HL-60 (cell line): ENCODE measurements at regions not wholly inside any gene's neighbourhood (a gene's known extent, or its start where the extent isn't known, plus 50 kb on each side); places are given as distances from the start of the nearest gene placed in this dataset.
"Not testable (repeated sequence)": the region's sequence is repeated elsewhere in the genome, so short reads cannot be mapped to it uniquely, and the experiment has no call there.

Experiments used
- DNase-seq, 2 experiments: peaks; one replicate each; pipeline ENCODE4 v3.0.0-alpha.2; 2010 to 2020; ENCODE audit warnings: low read depth in 1 of 2, low spot score in 1 of 2
- H3K27ac ChIP-seq: fragments of 250-450 bp; sonication (Bioruptor Pico); replicated peaks from 2 replicates; pipeline ENCODE4 v1.5.1; 2020; ENCODE audit warnings: mild to moderate bottlenecking, moderate library complexity
- H3K27me3 ChIP-seq: fragments of 250-450 bp; sonication (Bioruptor Pico); 2 replicates; pipeline ENCODE4 v1.5.1; 2021; ENCODE audit warnings: mild to moderate bottlenecking, moderate library complexity; ENCODE audit not compliant: insufficient read depth, poor library complexity, severe bottlenecking
- H3K4me3 ChIP-seq: replicated peaks from 2 replicates; pipeline ENCODE4 v1.5.1; 2011; ENCODE audit warnings: mild to moderate bottlenecking, control low read depth, low read length; ENCODE audit not compliant: insufficient read depth
- CTCF ChIP-seq: IDR thresholded peaks from one replicate; pipeline ENCODE4 v1.5.1; 2011; ENCODE audit warnings: low read length, control low read depth, inconsistent platforms; ENCODE audit not compliant: insufficient read depth
- GABPA ChIP-seq: IDR thresholded peaks from 2 replicates; pipeline ENCODE4 v1.6.1; 2012; ENCODE audit warnings: low read depth
- POLR2AphosphoS5 ChIP-seq: IDR thresholded peaks from 2 replicates; pipeline ENCODE4 v1.6.1; 2012; ENCODE audit warnings: low read depth
- REST ChIP-seq: IDR thresholded peaks from 2 replicates; pipeline ENCODE4 v1.6.1; 2012; ENCODE audit warnings: low read depth; ENCODE audit not compliant: insufficient replicate concordance
- SPI1 ChIP-seq: IDR thresholded peaks from 2 replicates; pipeline ENCODE4 v1.6.1; 2012; ENCODE audit warnings: low read depth, mild to moderate bottlenecking, borderline replicate concordance

GRCh38 chr17:31678431-31678830 lies 180.6 kb downstream of the COPRS start:
- peak; percentile 40 to 68 for DNase-seq
- Histone ChIP-seq H3K27ac (no peak overlapping the region), H3K4me3 (no peak overlapping the region), H3K27me3 (no peaks in the 10 kb centered on the region)
- TF ChIP-seq CTCF: no peak
- TF ChIP-seq POLR2AphosphoS5: peak; percentile 68; the same call in 1 of the 2 replicates

GRCh38 chr17:31677681-31678080 lies 181.4 kb downstream of the COPRS start:
- TF ChIP-seq REST: no peak
- no peak for TF ChIP-seq GABPA
- no peak for TF ChIP-seq POLR2AphosphoS5
- TF ChIP-seq CTCF: no peak
- TF ChIP-seq SPI1: no peak
- H3K27ac ChIP-seq: no peak overlapping the region
- no peaks in the 10 kb centered on the region for H3K27me3 ChIP-seq
- H3K4me3 ChIP-seq: no peak overlapping the region
- DNase-seq: no peak

GRCh38 chr17:31677036-31677435 lies 182.0 kb downstream of the COPRS start:
- Histone ChIP-seq H3K27ac (no peak overlapping the region), H3K4me3 (no peak overlapping the region), H3K27me3 (no peaks in the 10 kb centered on the region)
- TF ChIP-seq SPI1: no peak
- no peak for TF ChIP-seq POLR2AphosphoS5
- TF ChIP-seq REST: no peak
- no peak for TF ChIP-seq CTCF
- no peak for TF ChIP-seq GABPA
- no peak for DNase-seq

GRCh38 chr17:31675392-31675791 lies 183.7 kb downstream of the COPRS start:
- not testable (repeated sequence) for DNase-seq, H3K27me3 ChIP-seq, H3K27ac ChIP-seq, H3K4me3 ChIP-seq
